Neural progenitor cell (in vitro differentiated cells): ENCODE measurements at regions not wholly inside any gene's neighbourhood (a gene's known extent, or its start where the extent isn't known, plus 50 kb on each side); places are given as distances from the start of the nearest gene placed in this dataset.

Experiments used
- DNase-seq: peaks from one replicate; pipeline ENCODE4 v3.0.0-alpha.2; 2016; ENCODE audit warnings: low spot score
- H2AFZ ChIP-seq: fragments of 200-600 bp; sonication (generic); replicated peaks from 2 replicates; pipeline ENCODE4 v1.6.1; 2016; ENCODE audit warnings: antibody characterized with exemption
- H3F3A ChIP-seq: fragments of 200-600 bp; sonication (generic); 2 replicates; pipeline ENCODE4 v1.6.1; 2016; ENCODE audit warnings: antibody characterized with exemption, low read depth
- H3K27ac ChIP-seq: fragments of 200-600 bp; sonication (generic); 2 replicates; pipeline ENCODE4 v1.5.1; 2016; ENCODE audit warnings: mild to moderate bottlenecking
- H3K27me3 ChIP-seq: fragments of 200-600 bp; sonication (generic); 2 replicates; pipeline ENCODE4 v1.6.1; 2016; ENCODE audit warnings: mild to moderate bottlenecking, moderate library complexity
- H3K36me3 ChIP-seq: fragments of 200-600 bp; sonication (generic); 2 replicates; pipeline ENCODE4 v1.5.1; 2016
- H3K4me1 ChIP-seq: fragments of 200-600 bp; sonication (generic); 2 replicates; pipeline ENCODE4 v1.6.1; 2016; ENCODE audit warnings: mixed run types
- H3K4me2 ChIP-seq: fragments of 200-600 bp; sonication (generic); 2 replicates; pipeline ENCODE4 v1.6.1; 2016
- H3K4me3 ChIP-seq: fragments of 200-600 bp; sonication (generic); 2 replicates; pipeline ENCODE4 v1.5.1; 2016
- H3K79me2 ChIP-seq: fragments of 200-600 bp; sonication (generic); 2 replicates; pipeline ENCODE4 v1.6.1; 2016; ENCODE audit warnings: low read depth
- H3K9ac ChIP-seq: fragments of 200-600 bp; sonication (generic); 2 replicates; pipeline ENCODE4 v1.6.1; 2016
- H3K9me3 ChIP-seq: fragments of 200-600 bp; sonication (generic); 2 replicates; pipeline ENCODE4 v1.5.1; 2016; ENCODE audit warnings: low read depth
- H4K20me1 ChIP-seq: fragments of 200-600 bp; sonication (generic); 2 replicates; pipeline ENCODE4 v1.6.1; 2016; ENCODE audit warnings: low read depth
- H3K27ac Mint-ChIP-seq: 3 replicates; pipeline ENCODE4 v1.8.0; 2021; ENCODE audit warnings: mixed read lengths
- H3K27me3 Mint-ChIP-seq: 2 replicates; pipeline ENCODE4 v1.8.0; 2022; ENCODE audit warnings: low read depth, mild to moderate bottlenecking, inconsistent platforms, moderate library complexity, mixed read lengths; ENCODE audit not compliant: insufficient read depth
- H3K36me3 Mint-ChIP-seq: 3 replicates; pipeline ENCODE4 v1.8.0; 2021; ENCODE audit warnings: mixed read lengths
- H3K4me1 Mint-ChIP-seq: 3 replicates; pipeline ENCODE4 v1.8.0; 2021; ENCODE audit warnings: mixed read lengths
- H3K4me3 Mint-ChIP-seq: 3 replicates; pipeline ENCODE4 v1.8.0; 2021; ENCODE audit warnings: mild to moderate bottlenecking, moderate library complexity, mixed read lengths
- H3K9me3 Mint-ChIP-seq: 3 replicates; pipeline ENCODE4 v1.8.0; 2020; ENCODE audit warnings: mixed read lengths
- CTCF ChIP-seq: fragments of 200-600 bp; sonication (generic); IDR thresholded peaks from 2 replicates; pipeline ENCODE4 v1.5.1; 2017; ENCODE audit warnings: antibody characterized with exemption, mild to moderate bottlenecking
- EZH2 ChIP-seq: fragments of 200-600 bp; sonication (generic); IDR thresholded peaks from 2 replicates; pipeline ENCODE4 v1.6.1; 2017; ENCODE audit warnings: antibody characterized with exemption, mild to moderate bottlenecking, moderate library complexity
- EZH2phosphoT487 ChIP-seq: fragments of 200-600 bp; sonication (generic); IDR thresholded peaks from 2 replicates; pipeline ENCODE4 v1.6.1; 2017; ENCODE audit warnings: antibody characterized with exemption

GRCh38 chr4:132955146-132955545 lies 193.9 kb upstream of the PCDH10 start:
- H3K79me2 ChIP-seq = no peaks in the 10 kb centered on the region
- H3K27ac Mint-ChIP-seq = no peak overlapping the region
- TF ChIP-seq CTCF = no peak
- TF ChIP-seq EZH2phosphoT487 = no peak
- TF ChIP-seq EZH2 = no peak

GRCh38 chr4:132956962-132957361 lies 192.1 kb upstream of the PCDH10 start:
- TF ChIP-seq EZH2 (no peak), EZH2phosphoT487 (no peak)
- Mint-ChIP-seq H3K9me3 (peaks cover 4% of the 10 kb centered on the region), H3K36me3 (no peaks in the 10 kb centered on the region), H3K27ac (no peak overlapping the region), H3K4me1 (peaks cover 6% of the 10 kb centered on the region), H3K4me3 (no peak overlapping the region), H3K27me3 (no peaks in the 10 kb centered on the region)
- Histone ChIP-seq H3K27me3 (no peaks in the 10 kb centered on the region), H2AFZ (no peak overlapping the region), H3K9ac (no peak overlapping the region), H3K27ac (no peak overlapping the region), H4K20me1 (no peaks in the 10 kb centered on the region), H3F3A (no peaks in the 10 kb centered on the region), H3K4me1 (peaks cover 12% of the 10 kb centered on the region), H3K36me3 (no peaks in the 10 kb centered on the region), H3K9me3 (no peaks in the 10 kb centered on the region), H3K4me2 (no peak overlapping the region), H3K79me2 (no peaks in the 10 kb centered on the region), H3K4me3 (no peak overlapping the region)
- DNase-seq = no peak

More at GRCh38 chr4:132955146-132955545, 193.9 kb upstream of the PCDH10 start:
- peak; percentile 29 for DNase-seq
- Histone ChIP-seq H3K9me3 (no peaks in the 10 kb centered on the region), H3K4me1 (peaks cover 12% of the 10 kb centered on the region), H3K4me2 (peak overlapping the region; percentile 52), H4K20me1 (no peaks in the 10 kb centered on the region), H3K4me3 (no peak overlapping the region), H3K36me3 (no peaks in the 10 kb centered on the region), H3K27ac (no peak overlapping the region), H2AFZ (no peak overlapping the region), H3K27me3 (no peaks in the 10 kb centered on the region), H3F3A (no peaks in the 10 kb centered on the region), H3K9ac (no peak overlapping the region)
- Mint-ChIP-seq H3K9me3 (peaks cover 7% of the 10 kb centered on the region), H3K4me1 (peaks cover 6% of the 10 kb centered on the region), H3K4me3 (no peak overlapping the region), H3K36me3 (no peaks in the 10 kb centered on the region), H3K27me3 (no peaks in the 10 kb centered on the region)

GRCh38 chr4:132958457-132959263 lies 190.4 kb upstream of the PCDH10 start:
- no peak overlapping the region for H3K4me3 Mint-ChIP-seq
- TF ChIP-seq EZH2phosphoT487 (no peak), CTCF (no peak), EZH2 (no peak)
- H3K36me3 ChIP-seq = no peaks in the 10 kb centered on the region
- peaks cover 12% of the 10 kb centered on the region for H3K4me1 ChIP-seq
- no peaks in the 10 kb centered on the region for H3F3A ChIP-seq
- H3K9ac ChIP-seq = no peak overlapping the region
- H3K27me3 ChIP-seq = no peaks in the 10 kb centered on the region
- DNase-seq = no peak
- no peak overlapping the region for H3K4me3 ChIP-seq
- no peak overlapping the region for H3K27ac Mint-ChIP-seq
- H4K20me1 ChIP-seq = no peaks in the 10 kb centered on the region
- H3K27me3 Mint-ChIP-seq = no peaks in the 10 kb centered on the region
- no peak overlapping the region for H3K27ac ChIP-seq
- no peak overlapping the region for H2AFZ ChIP-seq
- peaks cover 6% of the 10 kb centered on the region for H3K4me1 Mint-ChIP-seq
- no peaks in the 10 kb centered on the region for H3K79me2 ChIP-seq
- H3K9me3 Mint-ChIP-seq = peaks cover 4% of the 10 kb centered on the region
- H3K9me3 ChIP-seq = no peaks in the 10 kb centered on the region
- no peak overlapping the region for H3K4me2 ChIP-seq
- H3K36me3 Mint-ChIP-seq = no peaks in the 10 kb centered on the region

- H3K36me3 Mint-ChIP-seq = no peaks in the 10 kb centered on the region
- Histone ChIP-seq H3K4me1 (no peaks in the 10 kb centered on the region), H2AFZ (no peak overlapping the region), H3K4me2 (no peak overlapping the region), H3K9ac (no peak overlapping the region), H3K79me2 (no peaks in the 10 kb centered on the region), H3K36me3 (no peaks in the 10 kb centered on the region), H3F3A (no peaks in the 10 kb centered on the region), H3K27ac (no peak overlapping the region), H3K9me3 (no peaks in the 10 kb centered on the region), H3K4me3 (no peak overlapping the region), H3K27me3 (no peaks in the 10 kb centered on the region), H4K20me1 (no peaks in the 10 kb centered on the region)
- TF ChIP-seq CTCF (no peak), EZH2 (no peak), EZH2phosphoT487 (no peak)
- peaks cover 7% of the 10 kb centered on the region for H3K4me1 Mint-ChIP-seq
- no peak overlapping the region for H3K4me3 Mint-ChIP-seq
- H3K27me3 Mint-ChIP-seq = no peaks in the 10 kb centered on the region
- H3K9me3 Mint-ChIP-seq = no peaks in the 10 kb centered on the region
- no peak for DNase-seq
- H3K27ac Mint-ChIP-seq = no peak overlapping the region
These were observed 167.5 kb upstream of the PCDH10 start for GRCh38 chr4:132981611-132982010.
